CD4-positive, alpha-beta T cell treated with Interleukin-2 at 100 ng/mL for 4 hours (primary cell): ENCODE measurements at regions not wholly inside any gene's neighbourhood (a gene's known extent, or its start where the extent isn't known, plus 50 kb on each side); places are given as distances from the start of the nearest gene placed in this dataset.
"Not testable (repeated sequence)": the region's sequence is repeated elsewhere in the genome, so short reads cannot be mapped to it uniquely, and the experiment has no call there.

Experiments
- DNase-seq: peaks from one replicate; pipeline ENCODE4 v3.0.0-alpha.2; 2020; ENCODE audit warnings: low spot score

DNA sequence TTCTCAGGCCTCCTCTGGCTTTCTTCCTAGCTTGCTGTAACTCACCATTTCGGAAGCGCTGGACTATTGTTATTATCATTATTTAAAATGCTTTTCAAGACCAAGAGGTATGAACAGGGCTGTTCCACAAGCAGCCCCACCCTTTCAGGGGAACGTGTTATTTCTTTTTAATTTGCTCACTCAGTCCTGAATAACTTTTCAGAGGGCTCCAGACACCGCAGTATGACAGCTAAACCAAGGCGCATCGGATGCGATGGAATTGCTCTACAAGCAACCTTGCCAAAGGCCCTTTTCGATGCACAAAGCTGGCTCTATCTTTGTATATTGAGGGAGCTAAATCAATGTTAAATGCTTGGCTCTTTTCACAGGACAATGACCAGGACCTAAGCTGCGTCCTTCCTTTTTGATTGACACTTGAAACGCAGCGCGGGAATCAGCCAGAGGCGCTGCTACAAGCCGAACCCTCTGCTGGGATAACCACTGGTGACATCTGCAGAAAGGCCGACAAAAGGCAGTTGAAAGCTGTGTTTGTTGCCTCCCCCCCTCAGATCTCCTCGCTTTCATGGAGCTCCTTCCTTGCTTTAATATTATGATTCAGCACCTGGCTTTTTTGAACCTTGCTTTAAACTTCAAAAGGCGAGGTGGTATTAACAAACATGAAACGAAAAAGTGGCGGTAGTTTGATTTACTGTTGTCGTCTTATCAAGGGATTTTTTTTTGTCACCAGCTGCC is 204.7 kb upstream of the PROX1 start:
- DNase-seq = peak; percentile 0

DNA sequence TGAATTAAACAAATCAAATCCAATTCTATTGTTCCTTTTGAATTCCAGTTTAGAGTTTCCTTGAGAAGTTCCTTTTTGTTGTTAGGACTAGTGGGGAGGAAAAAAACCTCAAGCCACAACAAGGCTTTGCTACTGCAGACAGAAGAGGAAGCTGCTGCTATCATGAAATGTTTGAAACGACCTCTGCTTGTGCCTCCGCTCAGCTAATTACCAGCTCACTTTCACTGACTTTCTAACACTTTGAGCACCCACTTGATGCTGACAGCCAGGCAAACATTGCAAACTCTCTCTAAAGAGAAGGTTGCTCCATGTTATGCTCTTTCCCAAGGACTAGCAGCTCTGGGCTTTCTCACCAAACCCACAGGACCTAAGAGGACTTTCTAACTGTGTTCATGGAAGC is 203.9 kb upstream of the PROX1 start:
- DNase-seq = no peak

DNA sequence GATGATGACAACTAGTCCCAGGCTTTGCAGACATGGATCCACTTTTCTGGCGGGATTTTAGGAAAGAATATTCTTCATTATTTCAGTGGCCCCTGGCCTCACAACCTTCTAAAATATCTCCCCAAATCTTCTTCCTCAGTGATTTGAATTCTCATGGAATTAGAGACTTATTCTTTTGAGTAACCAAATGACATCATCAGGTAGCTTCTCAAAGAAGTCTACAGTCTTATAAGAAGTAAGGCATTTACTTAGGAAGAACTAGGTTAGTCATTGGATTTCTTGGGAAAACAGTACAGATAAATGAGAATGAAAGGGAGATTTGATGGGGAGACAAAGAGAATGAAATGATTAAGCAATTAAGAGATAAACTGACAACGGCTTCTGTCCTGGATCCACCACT is 201.1 kb upstream of the PROX1 start:
- DNase-seq = no peak

DNA sequence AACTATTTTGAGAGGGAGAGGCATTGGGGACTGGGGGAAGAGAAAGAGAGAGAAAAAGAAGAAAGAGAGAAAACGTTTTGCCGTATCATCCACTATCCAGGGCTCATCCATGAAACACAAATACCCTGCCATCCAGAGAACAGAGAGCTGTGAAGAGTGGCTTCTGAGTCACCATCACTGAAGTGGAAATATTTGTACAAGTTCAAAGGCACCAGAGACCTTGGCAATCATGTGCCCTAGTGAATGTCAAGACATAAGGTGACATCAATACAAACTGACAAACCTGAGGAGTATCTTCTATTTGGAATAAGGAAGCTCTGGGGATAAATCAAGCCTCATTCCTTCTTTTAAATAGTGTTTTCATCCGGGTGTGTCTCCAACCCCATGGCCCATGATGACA is 197.2 kb upstream of the PROX1 start:
- no peak for DNase-seq

DNA sequence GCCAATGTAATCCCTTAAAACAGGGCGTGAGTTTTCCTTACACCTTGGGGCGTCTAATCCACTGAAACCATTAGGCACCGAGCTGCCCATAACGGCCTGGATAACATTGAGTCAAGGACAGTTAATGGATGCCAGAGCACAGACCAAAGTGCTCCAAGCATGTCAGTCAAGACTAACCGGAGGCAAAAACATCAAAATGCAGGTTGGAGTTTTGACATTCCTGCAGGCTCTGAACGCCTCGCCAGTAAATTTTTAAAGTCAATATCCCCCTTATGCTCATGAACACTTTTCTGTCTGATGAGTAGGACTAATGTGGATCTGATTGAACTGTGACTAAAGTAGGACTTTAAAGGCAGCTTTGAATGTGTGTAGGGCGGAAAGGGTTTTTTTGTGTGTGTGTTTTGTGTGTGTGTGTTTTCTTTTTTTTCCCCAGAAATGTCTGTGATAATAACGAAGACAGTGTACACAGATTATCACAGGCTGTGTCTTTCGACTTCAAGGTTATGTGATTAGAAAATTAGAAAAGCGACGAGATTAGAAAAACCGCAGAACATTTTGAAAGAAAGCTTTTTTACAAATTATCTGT is 194.2 kb upstream of the PROX1 start:
- DNase-seq = no peak

DNA sequence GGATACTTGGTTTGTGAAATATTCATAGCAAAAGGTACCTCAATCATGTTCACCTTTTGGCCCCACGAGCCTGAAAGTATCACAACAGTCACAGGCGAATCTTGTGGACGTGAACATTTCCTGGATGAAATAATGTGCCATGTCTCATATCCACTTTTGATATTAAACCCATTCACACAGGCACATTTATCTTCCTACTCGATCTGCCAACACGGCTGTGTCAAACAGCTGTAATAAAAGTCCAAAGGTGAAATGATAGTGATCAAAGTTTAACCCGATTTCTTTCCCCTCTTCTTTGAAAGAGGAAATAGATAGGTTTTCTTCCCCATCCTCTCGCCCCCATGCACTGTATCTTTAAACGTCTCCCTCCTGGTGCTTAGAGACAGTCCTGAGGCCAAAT is 191.2 kb upstream of the PROX1 start:
- DNase-seq = no peak

DNA sequence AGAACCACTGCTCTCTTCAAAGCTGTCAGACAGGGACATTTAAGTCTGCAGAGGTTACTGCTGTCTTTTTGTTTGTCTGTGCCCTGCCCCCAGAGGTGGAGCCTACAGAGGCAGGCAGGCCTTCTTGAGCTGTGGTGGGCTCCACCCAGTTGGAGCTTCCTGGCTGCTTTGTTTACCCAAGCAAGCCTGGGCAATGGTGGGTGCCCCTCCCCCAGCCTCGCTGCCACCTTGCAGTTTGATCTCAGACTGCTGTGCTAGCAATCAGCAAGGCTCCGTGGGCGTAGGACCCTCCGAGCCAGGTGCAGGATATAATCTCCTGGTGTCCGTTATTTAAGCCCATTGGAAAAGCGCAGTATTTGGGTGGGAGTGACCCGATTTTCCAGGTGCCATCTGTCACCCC is 179.5 kb upstream of the PROX1 start:
- not testable (repeated sequence) for DNase-seq

DNA sequence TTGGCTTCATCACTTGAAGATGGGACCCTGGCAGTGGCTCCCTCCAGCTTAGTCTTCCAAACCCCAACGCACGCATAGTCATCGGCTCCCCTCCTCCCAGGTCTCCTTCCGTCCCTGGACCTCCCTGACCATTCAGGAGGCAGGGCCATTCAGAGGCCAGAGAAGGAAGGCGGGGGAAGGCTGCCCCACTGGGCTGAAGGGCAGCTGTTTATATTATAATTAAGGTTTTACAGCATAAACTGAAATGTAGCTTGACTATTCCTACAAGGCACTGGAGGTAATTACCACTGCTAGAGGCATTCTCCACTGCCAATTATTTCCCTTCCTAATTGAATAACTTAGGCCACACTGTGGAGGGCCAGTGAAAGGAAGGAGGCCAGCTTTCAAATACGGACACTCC is 170.6 kb upstream of the PROX1 start:
- DNase-seq = no peak

DNA sequence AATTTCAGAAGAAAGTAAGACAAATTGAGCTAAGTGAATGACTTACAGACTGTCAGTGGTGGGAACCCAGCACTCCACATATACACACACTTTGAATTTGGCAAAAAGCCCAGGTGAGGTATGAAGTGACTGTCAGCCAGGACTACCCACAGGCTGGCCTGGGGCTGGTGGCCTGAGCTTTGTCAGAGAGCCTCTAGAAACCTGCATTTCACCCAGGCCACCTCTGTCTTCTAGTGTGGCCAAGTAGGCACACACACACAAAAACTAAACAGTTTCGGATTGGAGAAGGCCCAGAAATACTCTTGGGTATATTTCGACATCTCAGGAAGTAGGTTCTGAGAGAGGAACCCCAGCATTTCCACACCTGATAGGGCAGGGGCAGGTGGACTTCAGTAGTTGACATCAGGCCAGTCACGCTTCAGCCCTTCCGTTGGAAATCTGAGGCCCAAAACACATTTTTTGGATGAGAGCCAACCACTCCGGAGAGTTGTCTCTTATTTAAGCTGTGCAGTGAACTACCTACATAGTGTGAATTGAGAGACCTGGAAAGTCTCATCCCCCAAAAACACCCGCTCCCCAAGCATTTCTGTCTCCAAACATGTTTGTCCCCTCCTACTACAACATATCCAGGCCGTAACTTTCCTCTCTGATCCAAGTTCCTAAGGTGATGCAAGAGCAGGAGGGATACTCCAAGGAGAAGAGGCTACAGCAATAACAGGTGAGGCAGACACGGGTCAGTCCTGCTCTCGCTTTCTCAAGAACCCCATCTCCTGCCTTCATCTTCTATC is 167.2 kb upstream of the PROX1 start:
- DNase-seq = no peak

DNA sequence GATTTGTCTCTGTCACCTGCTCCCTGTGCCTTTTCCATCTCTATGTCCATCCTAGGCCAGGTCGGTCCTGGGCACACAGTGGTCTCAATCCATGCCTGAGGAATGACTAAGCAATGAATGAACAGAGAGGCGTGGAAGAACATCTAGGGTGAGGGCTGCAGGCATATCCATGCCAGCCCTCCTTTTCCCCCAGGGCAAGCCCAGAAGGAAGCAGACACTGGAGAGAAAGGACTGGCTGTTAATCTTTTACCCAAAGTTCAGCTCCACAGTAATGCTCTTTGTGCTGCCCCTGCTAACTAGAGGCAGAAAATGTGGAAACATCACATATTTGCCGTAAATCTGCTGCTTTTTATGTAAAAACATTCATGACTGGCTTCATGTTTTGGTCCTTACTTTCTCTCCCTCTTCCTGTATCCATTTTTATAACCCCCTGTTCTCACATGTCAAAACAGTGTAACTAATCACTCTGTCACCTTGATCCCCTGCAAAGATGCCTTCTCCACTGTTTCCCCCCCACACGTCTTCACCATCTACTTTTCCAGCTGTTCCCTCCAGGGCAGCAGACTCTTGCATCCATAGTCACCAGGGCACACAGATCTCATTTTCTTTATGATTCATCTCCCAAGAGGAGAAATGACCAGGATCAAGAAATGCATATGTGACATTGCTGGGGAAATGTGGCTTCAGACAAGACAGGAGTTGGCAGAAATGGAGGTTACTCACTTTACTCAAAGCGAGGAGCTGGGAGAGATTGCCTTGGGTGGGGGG is 166.4 kb upstream of the PROX1 start:
- no peak for DNase-seq

DNA sequence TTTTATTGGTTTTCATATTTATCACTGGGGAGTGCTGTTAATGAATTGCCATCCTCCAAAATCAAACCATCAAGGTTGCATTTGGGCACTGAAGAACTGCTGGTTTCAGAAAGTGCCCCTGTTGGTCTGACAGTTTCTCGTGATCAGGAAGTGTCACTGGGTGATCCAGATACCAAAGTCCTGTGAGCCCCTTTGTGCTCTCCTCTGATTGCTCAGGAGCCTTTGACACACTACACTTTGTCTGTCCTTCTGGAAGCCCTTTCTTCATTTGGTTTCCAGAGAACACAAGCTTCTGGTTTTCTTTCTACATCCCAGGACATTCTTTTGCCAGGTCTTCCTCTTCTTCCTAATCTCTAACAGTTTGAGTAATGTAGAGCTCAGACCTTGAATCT is 165.8 kb upstream of the PROX1 start:
- no peak for DNase-seq

DNA sequence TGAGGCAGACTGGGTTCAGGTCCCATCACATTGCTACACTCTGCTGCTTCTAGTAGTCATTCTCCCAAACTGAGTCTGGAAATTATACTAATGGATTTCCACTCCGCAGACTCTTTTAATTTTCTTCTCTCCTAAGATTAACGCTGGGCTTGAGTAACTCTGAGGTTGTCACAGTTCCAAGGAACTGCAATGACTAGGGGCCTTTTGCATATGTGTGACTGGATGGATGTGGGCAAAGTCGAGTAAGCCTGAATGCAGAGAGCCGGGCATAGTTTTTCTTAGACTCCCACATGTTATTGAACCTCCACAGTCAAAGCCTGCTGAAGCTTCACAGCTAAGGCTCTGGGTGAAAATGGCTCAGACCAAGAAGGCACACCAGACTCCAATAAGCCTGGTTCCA is 160.9 kb upstream of the PROX1 start:
- no peak for DNase-seq

DNA sequence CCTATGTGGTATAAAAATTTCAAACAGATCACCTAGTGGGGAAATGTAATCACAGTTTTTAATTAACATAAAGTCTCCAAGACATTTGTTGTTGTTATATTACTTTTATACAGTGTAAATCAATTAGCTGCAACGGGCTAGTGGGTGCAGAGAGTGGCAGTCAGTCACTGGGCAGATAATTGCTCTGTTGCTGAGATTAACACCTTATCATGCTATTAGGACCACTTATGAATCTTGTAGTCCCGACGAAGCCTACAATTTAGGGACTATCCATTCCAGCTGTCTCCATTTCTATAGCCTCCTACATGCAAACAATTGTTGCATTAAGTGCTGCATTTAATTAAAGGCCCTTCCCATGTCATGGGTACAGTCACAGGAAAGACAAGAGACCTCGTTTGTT is 158.9 kb upstream of the PROX1 start:
- DNase-seq = no peak

DNA sequence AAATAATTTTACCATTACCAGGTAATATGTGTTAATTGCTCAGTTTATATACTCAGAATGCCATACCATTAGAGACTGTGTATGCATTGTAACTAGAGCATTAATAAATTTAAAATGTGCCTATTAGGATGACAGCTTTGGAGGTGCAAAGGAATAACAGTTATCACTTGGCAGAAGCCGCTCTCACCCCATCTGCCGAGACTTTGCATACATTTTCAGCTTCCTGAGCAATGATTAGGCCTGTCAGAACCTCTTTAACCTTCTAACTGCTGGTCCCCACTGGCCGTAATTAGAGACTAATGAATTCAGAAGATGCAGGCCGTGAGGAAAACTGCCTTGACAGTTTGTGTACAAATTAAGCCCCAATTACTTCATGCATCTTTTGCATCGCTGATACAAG is 158.0 kb upstream of the PROX1 start:
- DNase-seq = no peak

DNA sequence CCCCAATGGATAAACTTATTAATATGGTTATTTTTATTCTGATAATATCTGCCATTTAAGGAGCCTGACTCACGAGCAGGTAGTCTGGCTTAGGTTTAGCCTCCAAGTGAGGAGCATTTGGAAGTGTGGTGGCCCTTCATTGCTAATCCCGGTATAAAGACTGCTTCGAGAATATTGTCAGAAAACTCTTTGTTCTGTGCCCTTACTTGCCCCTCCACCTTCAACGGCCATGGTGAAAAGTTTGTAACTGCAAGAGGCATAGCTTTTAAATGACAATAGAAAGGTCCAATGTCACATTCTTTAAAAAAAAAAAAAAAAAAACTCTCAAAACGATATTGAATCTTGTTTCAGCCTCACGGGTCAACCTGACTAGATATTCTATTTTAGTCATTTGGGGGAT is 157.4 kb upstream of the PROX1 start:
- DNase-seq = no peak

DNA sequence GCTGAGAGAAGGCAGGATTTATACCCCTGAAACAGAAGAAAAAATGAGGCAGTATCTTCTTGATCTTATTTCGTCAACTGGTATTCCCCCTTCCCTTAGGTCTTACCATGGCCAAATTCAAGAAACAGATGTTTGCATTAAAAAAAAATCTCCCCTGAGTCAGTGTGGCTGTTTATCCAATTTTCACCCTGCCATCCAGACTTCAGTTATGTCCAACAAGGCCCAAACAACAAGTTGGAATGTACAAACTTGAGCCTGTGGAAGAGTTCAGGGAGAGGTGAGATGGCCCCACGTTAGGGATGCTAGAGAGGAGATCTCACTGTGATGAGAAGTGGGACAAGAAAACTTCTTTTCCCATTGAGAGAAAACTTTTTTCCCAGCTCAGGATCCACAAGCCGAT is 147.2 kb upstream of the PROX1 start:
- DNase-seq = no peak

DNA sequence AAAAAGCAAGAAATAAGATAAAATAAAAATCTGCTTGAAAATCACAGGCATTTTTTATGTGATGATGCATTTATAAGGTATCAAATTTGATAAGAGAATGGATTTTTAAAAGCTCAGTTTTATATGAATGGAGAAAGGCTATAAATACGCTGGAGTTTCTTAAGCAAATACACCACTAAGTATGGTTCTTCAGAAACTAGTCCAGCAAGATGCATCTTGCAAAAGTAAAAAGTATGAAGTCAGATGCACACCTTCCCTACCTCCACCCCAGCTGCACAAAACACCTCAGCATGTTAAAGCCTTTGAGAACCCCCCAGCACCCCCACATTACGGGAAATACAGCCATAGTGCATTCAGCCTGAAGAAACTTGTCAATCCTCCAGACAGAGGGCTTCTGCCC is 143.1 kb upstream of the PROX1 start:
- DNase-seq = no peak

DNA sequence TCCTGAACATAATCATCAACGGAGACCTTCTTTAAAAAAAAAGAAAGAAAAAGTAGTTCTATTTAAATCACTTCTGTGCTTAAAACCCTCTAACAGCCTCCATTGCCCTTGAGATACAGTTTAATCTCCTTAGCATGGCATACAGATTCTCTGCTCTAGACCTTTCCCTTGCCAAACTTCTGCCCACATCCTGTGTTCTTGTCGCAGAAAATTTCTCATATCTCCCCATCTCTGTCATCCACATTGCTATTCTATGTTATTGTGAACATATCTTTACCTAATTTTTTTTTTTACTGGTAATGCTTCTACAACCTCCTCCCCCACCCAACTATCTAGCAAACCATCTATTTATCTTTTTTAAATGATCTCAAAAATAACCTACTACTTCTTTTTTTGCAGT is 135.7 kb upstream of the PROX1 start:
- DNase-seq = peak; percentile 0

DNA sequence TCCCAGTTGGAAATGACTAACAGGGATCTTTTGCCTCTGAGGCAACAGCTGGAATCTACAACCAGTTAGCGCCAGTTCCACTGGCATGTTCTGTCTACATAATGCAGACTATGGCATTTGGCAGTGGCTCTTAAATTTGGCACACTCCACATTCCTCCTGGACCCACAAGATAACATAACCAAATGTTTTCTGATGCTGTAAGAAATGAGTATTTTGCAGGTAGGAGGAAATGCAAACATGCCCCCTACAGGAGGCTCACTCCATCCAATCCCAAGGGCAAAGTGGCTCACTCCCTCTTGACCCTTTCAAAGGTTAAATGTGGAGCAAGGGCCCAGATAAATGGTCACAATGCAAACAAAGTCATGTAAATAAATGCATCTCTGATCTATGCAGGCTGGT is 129.2 kb upstream of the PROX1 start:
- no peak for DNase-seq

DNA sequence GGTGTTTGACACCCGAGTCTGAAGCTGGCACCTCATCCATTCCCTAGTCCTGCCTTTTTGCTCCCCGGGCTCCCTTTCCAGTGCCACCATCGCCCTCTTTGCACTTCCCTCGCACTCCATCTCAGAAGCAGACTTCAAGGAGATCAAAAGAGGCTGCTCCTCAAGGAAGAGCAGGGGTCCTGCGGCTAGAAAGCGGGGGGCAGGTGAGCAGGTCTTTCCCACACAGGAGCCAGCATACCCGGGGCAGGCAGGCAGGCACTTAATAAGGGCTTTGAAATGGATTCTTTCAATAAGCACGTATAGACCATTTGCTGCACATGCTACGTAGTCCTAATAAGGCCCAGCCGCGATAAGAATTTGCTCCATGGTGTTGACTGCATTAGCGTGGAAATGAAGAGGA is 125.9 kb upstream of the PROX1 start:
- DNase-seq = no peak

DNA sequence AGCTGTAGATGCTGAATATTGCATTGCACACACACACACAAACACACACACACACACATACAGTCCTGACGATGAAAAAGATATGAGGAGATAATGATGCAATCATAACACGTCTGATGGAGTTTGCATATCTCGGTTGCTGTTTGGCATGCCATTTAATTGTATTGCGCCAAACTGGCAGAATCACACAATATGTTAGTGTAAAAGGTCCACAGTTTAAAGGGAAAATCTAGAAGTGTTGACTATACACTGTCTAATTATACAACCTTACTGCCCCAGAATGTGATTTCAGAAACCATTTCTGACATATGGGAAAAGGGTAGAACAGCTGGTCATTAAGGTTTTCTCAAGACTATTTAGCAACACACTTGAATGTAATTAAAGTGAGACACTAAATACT is 123.7 kb upstream of the PROX1 start:
- no peak for DNase-seq

DNA sequence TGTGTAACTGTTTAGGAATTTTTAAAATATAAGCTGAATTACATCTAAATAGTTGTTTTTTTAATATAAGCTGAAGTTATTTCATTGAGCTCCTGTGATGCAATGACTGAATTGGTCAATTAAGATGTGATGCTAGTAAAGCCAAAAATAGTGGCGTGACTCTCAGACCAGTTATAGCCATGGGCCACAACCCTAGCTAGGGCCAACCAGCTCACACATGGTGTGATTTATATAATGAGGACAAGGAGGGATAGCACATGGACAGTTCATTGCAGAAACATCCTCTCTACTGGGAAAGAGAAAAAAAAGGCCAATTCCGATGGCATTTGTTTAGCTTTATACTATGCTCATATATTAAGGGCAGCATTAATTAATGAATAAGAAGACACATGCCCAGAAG is 119.3 kb upstream of the PROX1 start:
- no peak for DNase-seq

DNA sequence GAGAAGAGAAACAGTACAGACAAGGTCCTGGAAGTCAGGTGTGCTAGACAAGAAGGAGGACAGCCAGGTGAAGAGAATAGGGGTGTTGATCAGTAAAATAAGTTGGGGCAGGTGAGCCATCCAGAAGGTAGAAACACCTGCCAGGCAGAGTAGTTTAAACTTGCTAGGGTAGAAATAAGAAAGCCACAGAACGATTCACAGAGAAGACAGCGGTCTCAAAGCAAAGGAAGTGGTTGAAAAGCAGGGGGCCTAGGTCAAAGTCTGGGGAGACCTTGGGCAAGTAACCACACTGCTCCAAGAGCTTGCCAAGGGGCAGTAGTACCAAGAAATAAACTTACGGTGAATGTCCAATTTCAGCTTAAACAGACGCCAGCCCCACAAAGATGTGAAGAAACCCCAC is 116.6 kb upstream of the PROX1 start:
- no peak for DNase-seq
